GM19463 (cell line): ENCODE measurements at regions not wholly inside any gene's neighbourhood (a gene's known extent, or its start where the extent isn't known, plus 50 kb on each side); places are given as distances from the start of the nearest gene placed in this dataset.

Source experiments
- ATAC-seq: cut with Tn5 transposase; IDR thresholded peaks from one replicate; pipeline ENCODE4 v1.9.1; 2021; ENCODE audit warnings: mild to moderate bottlenecking, moderate library complexity; ENCODE audit not compliant: unreplicated experiment

GRCh38 chr17:70230850-70231640 is 61.7 kb downstream of the KCNJ2 start:
- ATAC-seq = no peak

GRCh38 chr17:70232466-70232865 is 63.1 kb downstream of the KCNJ2 start:
- ATAC-seq = no peak

GRCh38 chr17:70235252-70235651 is 65.9 kb downstream of the KCNJ2 start:
- no peak for ATAC-seq

- ATAC-seq = no peak
Measured at GRCh38 chr17:70238228-70238627, 68.9 kb downstream of the KCNJ2 start.

- no peak for ATAC-seq
Measured at GRCh38 chr17:70238646-70239045, 69.3 kb downstream of the KCNJ2 start.

- ATAC-seq = no peak
Measured at GRCh38 chr17:70239391-70239826, 70.1 kb downstream of the KCNJ2 start.

- ATAC-seq = no peak
Measured at GRCh38 chr17:70241071-70241470, 71.7 kb downstream of the KCNJ2 start.

- no peak for ATAC-seq
Measured at GRCh38 chr17:70242781-70243437, 73.6 kb downstream of the KCNJ2 start.

GRCh38 chr17:70251706-70252105 is 82.4 kb downstream of the KCNJ2 start:
- no peak for ATAC-seq

GRCh38 chr17:70254735-70255460 is 85.6 kb downstream of the KCNJ2 start:
- ATAC-seq = no peak

GRCh38 chr17:70256751-70257150 is 87.4 kb downstream of the KCNJ2 start:
- no peak for ATAC-seq

- no peak for ATAC-seq
Measured at GRCh38 chr17:70258465-70258864, 89.1 kb downstream of the KCNJ2 start.

GRCh38 chr17:70259400-70259799 is 90.1 kb downstream of the KCNJ2 start:
- ATAC-seq = no peak

GRCh38 chr17:70261170-70261569 is 91.8 kb downstream of the KCNJ2 start:
- no peak for ATAC-seq

GRCh38 chr17:70265471-70265870 is 96.1 kb downstream of the KCNJ2 start:
- no peak for ATAC-seq

- no peak for ATAC-seq
Measured at GRCh38 chr17:70266394-70266793, 97.1 kb downstream of the KCNJ2 start.

- no peak for ATAC-seq
Measured at GRCh38 chr17:70268383-70268782, 99.1 kb downstream of the KCNJ2 start.

- no peak for ATAC-seq
Measured at GRCh38 chr17:70270554-70270953, 101.2 kb downstream of the KCNJ2 start.

GRCh38 chr17:70271200-70271599 is 101.9 kb downstream of the KCNJ2 start:
- ATAC-seq = no peak

- no peak for ATAC-seq
Measured at GRCh38 chr17:70271672-70272071, 102.3 kb downstream of the KCNJ2 start.

GRCh38 chr17:70274255-70274654 is 104.9 kb downstream of the KCNJ2 start:
- ATAC-seq = no peak

GRCh38 chr17:70276906-70277305 is 107.6 kb downstream of the KCNJ2 start:
- no peak for ATAC-seq
